ENCODE measurements at regions not wholly inside any gene's neighbourhood (a gene's known extent, or its start where the extent isn't known, plus 50 kb on each side); places are given as distances from the start of the nearest gene placed in this dataset.

DNA sequence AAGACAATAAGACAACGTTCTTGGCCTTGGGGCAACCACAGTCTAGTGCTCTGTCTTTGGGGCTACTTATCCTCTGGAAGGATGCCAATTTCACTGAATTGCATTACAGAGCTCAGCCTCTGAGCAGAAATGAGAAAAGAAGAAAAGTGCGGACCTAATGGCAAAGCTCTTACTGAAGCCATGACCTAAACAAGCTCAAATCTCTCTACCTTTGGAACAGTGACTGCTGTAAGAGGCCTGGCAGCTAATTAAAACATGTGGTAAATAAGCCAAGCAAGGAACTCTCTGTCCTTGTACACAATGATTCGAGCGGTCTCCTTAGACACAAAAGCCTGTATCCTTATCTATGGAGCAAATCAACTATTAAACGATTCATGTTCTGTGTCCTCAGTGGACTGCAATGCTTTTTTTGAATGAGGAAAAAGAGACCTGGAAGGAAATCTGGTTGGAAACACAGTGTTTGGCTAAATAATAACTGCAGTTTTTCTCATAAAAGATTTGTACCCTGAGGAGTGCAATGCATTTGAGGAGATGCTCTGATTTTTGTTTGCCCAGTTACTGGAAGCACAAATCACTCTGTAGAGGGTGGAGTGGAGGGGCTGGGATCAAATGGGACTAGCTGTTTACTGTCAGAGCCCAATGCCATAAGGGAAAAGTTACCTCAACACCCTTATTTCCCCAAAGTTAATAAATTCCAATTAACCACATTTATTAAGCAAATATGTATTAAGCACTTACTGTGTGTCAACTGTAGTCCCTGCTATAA, 113.9 kb downstream of the NDUFA12 start:
- TF ChIP-seq TAF1 (IDR thresholded peaks at IDR 0.05; ENCODE audit: borderline replicate concordance, insufficient read depth, low read length): no peak
- TF ChIP-seq, protein P1, sequence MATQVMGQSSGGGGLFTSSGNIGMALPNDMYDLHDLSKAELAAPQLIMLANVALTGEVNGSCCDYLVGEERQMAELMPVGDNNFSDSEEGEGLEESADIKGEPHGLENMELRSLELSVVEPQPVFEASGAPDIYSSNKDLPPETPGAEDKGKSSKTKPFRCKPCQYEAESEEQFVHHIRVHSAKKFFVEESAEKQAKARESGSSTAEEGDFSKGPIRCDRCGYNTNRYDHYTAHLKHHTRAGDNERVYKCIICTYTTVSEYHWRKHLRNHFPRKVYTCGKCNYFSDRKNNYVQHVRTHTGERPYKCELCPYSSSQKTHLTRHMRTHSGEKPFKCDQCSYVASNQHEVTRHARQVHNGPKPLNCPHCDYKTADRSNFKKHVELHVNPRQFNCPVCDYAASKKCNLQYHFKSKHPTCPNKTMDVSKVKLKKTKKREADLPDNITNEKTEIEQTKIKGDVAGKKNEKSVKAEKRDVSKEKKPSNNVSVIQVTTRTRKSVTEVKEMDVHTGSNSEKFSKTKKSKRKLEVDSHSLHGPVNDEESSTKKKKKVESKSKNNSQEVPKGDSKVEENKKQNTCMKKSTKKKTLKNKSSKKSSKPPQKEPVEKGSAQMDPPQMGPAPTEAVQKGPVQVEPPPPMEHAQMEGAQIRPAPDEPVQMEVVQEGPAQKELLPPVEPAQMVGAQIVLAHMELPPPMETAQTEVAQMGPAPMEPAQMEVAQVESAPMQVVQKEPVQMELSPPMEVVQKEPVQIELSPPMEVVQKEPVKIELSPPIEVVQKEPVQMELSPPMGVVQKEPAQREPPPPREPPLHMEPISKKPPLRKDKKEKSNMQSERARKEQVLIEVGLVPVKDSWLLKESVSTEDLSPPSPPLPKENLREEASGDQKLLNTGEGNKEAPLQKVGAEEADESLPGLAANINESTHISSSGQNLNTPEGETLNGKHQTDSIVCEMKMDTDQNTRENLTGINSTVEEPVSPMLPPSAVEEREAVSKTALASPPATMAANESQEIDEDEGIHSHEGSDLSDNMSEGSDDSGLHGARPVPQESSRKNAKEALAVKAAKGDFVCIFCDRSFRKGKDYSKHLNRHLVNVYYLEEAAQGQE (IDR thresholded peaks at IDR 0.05; ENCODE audit: insufficient read depth in 1 of 2, low read depth in 2 of 2, low read length in 2 of 2): no peak
- no peak for TF ChIP-seq FOXP2 (optimal IDR thresholded peaks at IDR 0.05; ENCODE audit: borderline replicate concordance, extremely low read depth, extremely low read length, insufficient read depth)
- TF ChIP-seq SIN3A (IDR thresholded peaks at IDR 0.05; ENCODE audit: borderline replicate concordance, insufficient read depth, low read length): no peak

DNA sequence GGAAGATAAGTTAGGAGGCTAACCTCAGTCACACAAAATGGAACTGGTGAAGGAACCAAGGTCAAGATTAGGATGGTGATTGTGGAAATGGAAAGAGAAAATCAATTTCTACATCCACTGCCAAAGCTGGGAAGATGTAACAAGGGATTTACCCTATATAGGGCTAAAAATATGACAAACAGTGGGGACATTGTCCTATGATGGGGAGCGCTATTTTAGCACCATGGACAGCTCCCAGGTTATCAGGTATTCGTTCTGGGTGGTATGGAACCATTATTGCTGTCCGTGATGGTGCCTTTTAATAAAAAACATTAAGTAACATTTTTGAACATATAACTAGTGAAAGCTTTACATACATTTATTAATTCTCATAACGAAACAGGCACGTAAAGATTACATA, 124.0 kb downstream of the NDUFA12 start:
- TF ChIP-seq POLR2AphosphoS5 (IDR thresholded peaks at IDR 0.05; ENCODE audit: low read depth, low read length) (no peak), SIN3A (IDR thresholded peaks at IDR 0.05; ENCODE audit: borderline replicate concordance, insufficient read depth, low read length) (no peak), FOXP2 (optimal IDR thresholded peaks at IDR 0.05; ENCODE audit: borderline replicate concordance, extremely low read depth, extremely low read length, insufficient read depth) (no peak), TAF1 (IDR thresholded peaks at IDR 0.05; ENCODE audit: borderline replicate concordance, insufficient read depth, low read length) (no peak)
- TF ChIP-seq, protein P1 (IDR thresholded peaks at IDR 0.05; ENCODE audit: insufficient read depth in 1 of 2, low read depth in 2 of 2, low read length in 2 of 2): peak; percentile 89 to 99

DNA sequence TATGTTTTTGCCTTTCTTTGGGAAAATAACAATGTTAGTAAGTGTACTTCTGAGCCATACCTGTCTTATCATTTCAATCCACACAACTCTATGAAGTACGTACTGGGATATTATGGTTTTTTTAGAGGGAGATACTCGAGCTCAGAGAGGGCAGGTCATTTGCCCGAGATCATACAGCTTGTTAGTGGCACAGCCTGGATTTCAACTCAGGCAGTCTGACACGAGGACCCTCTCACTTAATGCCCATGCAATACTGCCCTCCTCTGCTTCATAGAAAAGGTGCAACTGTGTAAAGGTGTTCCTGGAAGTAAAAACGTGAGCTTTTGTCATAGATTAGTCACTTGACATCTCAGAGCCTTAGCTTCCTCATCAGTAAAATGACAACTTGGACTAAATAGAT, 128.0 kb downstream of the NDUFA12 start:
- TF ChIP-seq FOXP2 (optimal IDR thresholded peaks at IDR 0.05; ENCODE audit: borderline replicate concordance, extremely low read depth, extremely low read length, insufficient read depth) (no peak), SIN3A (IDR thresholded peaks at IDR 0.05; ENCODE audit: borderline replicate concordance, insufficient read depth, low read length) (no peak), TAF1 (IDR thresholded peaks at IDR 0.05; ENCODE audit: borderline replicate concordance, insufficient read depth, low read length) (no peak), POLR2AphosphoS5 (IDR thresholded peaks at IDR 0.05; ENCODE audit: low read depth, low read length) (no peak)
- TF ChIP-seq, protein P1 (IDR thresholded peaks at IDR 0.05; ENCODE audit: insufficient read depth in 1 of 2, low read depth in 2 of 2, low read length in 2 of 2): no peak

DNA sequence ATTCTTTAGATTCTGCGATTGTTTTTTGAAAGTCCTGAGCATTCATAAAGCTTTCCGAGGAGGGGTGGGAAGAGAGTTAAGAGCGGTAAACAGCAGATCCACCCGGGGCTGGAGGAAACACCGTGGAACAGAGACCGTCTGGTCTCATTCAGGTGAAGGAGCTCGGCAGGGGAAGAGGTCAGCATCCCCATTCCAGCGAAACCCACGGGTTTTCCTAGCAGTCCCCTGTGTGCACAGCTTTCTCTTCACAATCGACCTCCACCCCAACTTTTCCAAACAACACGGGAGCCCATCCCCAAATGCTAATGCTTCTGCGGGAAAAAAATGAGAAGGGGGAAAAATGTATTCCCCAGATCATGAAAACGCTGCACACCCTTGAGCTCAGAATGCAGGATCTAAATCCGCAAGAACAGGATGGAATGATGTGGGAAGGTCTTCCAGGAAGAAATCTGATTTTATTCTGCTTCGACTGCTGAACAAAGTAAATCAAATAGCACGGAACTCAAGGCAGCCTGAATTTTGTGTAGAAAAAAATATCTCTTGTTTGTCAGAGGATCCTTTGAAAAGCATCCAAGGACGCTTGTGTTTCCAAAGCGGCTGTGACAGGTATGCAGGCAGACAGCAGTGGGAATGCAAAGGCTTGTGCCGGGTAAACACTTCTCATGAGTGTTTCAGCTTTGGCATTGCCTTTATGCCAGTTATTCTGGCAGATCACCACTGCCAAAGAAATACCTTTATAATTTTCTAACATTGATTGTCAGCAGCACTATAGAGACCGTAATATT, 128.8 kb downstream of the NDUFA12 start:
- TF ChIP-seq SIN3A (IDR thresholded peaks at IDR 0.05; ENCODE audit: borderline replicate concordance, insufficient read depth, low read length) (no peak), FOXP2 (optimal IDR thresholded peaks at IDR 0.05; ENCODE audit: borderline replicate concordance, extremely low read depth, extremely low read length, insufficient read depth) (no peak), POLR2AphosphoS5 (IDR thresholded peaks at IDR 0.05; ENCODE audit: low read depth, low read length) (no peak)
- TF ChIP-seq, protein P1 (IDR thresholded peaks at IDR 0.05; ENCODE audit: insufficient read depth in 1 of 2, low read depth in 2 of 2, low read length in 2 of 2): no peak

All from PFSK-1 (cell line).